ENCODE measurements at regions not wholly inside any gene's neighbourhood (a gene's known extent, or its start where the extent isn't known, plus 50 kb on each side); places are given as distances from the start of the nearest gene placed in this dataset.
"Not testable (repeated sequence)": the region's sequence is repeated elsewhere in the genome, so short reads cannot be mapped to it uniquely, and the experiment has no call there.

DNA sequence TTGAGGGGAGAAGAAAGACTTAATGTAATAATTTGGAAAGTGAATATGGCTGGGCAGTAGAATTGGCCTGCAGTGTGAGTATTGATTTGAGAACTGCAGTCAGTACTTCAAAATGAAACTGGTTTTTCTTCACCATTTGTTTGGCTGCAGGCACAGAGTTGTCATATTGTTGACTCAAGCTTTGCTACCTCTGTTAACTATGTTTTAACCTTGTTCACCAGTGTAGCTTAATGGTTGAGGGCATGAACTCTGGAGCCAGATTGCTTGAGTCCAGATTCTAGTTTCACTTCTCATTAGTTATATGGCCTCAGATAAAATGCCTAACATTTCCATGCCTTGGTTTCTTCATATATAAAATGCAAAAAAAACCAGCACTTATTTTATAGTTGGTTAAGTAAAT, 64.1 kb downstream of the CFAP44 start:
- H3K36me3 ChIP-seq (ENCODE audit: control insufficient read depth in 2 of 3, insufficient read depth in 3 of 3, low read length in 3 of 3) = no peaks in the 10 kb centered on the region
- no peak overlapping the region for H3K27ac ChIP-seq (ENCODE audit: low read depth in 2 of 2, low read length in 2 of 2)
- TF ChIP-seq, protein P1, sequence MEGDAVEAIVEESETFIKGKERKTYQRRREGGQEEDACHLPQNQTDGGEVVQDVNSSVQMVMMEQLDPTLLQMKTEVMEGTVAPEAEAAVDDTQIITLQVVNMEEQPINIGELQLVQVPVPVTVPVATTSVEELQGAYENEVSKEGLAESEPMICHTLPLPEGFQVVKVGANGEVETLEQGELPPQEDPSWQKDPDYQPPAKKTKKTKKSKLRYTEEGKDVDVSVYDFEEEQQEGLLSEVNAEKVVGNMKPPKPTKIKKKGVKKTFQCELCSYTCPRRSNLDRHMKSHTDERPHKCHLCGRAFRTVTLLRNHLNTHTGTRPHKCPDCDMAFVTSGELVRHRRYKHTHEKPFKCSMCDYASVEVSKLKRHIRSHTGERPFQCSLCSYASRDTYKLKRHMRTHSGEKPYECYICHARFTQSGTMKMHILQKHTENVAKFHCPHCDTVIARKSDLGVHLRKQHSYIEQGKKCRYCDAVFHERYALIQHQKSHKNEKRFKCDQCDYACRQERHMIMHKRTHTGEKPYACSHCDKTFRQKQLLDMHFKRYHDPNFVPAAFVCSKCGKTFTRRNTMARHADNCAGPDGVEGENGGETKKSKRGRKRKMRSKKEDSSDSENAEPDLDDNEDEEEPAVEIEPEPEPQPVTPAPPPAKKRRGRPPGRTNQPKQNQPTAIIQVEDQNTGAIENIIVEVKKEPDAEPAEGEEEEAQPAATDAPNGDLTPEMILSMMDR (IDR thresholded peaks at IDR 0.05; ENCODE audit: borderline replicate concordance, extremely low read depth, insufficient read depth) = no peak
- no peaks in the 10 kb centered on the region for H3K4me1 ChIP-seq (ENCODE audit: control insufficient read depth in 2 of 3, insufficient read depth in 2 of 3, low read depth in 1 of 3, low read length in 3 of 3)
- H3K4me3 ChIP-seq (ENCODE audit: low read length in 3 of 3) = no peak overlapping the region
- no peaks in the 10 kb centered on the region for H3K9me3 ChIP-seq (ENCODE audit: control insufficient read depth in 2 of 3, insufficient read depth in 1 of 3, low read length in 3 of 3)
- intact Hi-C loops (cut with DNase I) = no loop called here
- H3K27me3 ChIP-seq (ENCODE audit: control insufficient read depth, insufficient read depth, low read length) = no peaks in the 10 kb centered on the region
- FAIRE-seq (no peak), DNase-seq (no peak)
- H3K9ac ChIP-seq (ENCODE audit: low read length in 3 of 3) = no peak overlapping the region

DNA sequence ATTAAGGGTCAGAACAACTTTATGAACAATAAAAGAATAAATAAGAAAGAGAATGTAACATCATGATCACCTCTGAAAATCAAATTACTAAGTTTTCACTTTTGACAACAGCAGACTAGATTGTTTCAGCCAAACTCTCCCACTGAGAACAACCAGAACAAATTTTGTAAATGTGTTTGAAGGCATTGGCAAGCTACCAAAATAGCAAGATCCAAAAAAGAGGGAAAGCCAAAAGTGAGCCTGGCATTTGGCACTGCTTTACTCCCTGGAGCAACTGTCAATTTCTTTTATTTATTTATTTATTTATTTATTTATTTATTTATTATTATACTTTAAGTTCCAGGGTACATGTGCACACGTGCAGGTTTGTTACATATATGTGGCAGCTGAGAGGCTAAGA, 67.2 kb downstream of the CFAP44 start:
- FAIRE-seq = no peak
- TF ChIP-seq, protein P1 (IDR thresholded peaks at IDR 0.05; ENCODE audit: borderline replicate concordance, extremely low read depth, insufficient read depth) = no peak

DNA sequence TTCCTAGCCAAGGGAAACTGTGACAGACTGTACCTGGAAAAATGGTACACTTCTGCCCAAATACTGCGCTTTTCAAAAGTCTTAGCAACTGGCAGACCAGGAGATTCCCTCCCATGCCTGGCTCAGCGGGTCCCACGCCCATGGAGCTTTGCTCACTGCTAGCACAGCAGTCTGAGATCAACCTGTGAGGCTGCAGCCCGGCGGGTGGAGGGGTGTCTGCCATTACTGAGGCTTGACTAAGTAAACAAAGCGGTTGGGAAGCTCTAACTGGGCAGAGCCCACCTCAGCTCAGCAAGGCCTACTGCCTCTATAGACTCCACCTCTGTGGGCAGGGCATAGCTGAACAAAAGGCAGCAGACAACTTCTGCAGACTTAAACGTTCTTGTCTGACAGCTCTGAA, 74.5 kb downstream of the CFAP44 start:
- H3K4me3 ChIP-seq (ENCODE audit: low read length in 3 of 3); H3K9me3 ChIP-seq (ENCODE audit: control insufficient read depth in 2 of 3, insufficient read depth in 1 of 3, low read length in 3 of 3); H3K36me3 ChIP-seq (ENCODE audit: control insufficient read depth in 2 of 3, insufficient read depth in 3 of 3, low read length in 3 of 3); intact Hi-C loops (cut with DNase I); H3K9ac ChIP-seq (ENCODE audit: low read length in 3 of 3); H3K27ac ChIP-seq (ENCODE audit: low read depth in 2 of 2, low read length in 2 of 2); FAIRE-seq; H3K4me1 ChIP-seq (ENCODE audit: control insufficient read depth in 2 of 3, insufficient read depth in 2 of 3, low read depth in 1 of 3, low read length in 3 of 3); H3K27me3 ChIP-seq (ENCODE audit: control insufficient read depth, insufficient read depth, low read length): not testable (repeated sequence)
- DNase-seq = peak in 4 of 5 donors; percentile 42 to 58 (median 56)

More for the DNA sequence above, 67.2 kb downstream of the CFAP44 start:
- Histone ChIP-seq H3K27ac (ENCODE audit: low read depth in 2 of 2, low read length in 2 of 2) (no peak overlapping the region), H3K9ac (ENCODE audit: low read length in 3 of 3) (no peak overlapping the region), H3K9me3 (ENCODE audit: control insufficient read depth in 2 of 3, insufficient read depth in 1 of 3, low read length in 3 of 3) (no peaks in the 10 kb centered on the region), H3K27me3 (ENCODE audit: control insufficient read depth, insufficient read depth, low read length) (no peaks in the 10 kb centered on the region), H3K4me3 (ENCODE audit: low read length in 3 of 3) (no peak overlapping the region), H3K4me1 (ENCODE audit: control insufficient read depth in 2 of 3, insufficient read depth in 2 of 3, low read depth in 1 of 3, low read length in 3 of 3) (no peaks in the 10 kb centered on the region), H3K36me3 (ENCODE audit: control insufficient read depth in 2 of 3, insufficient read depth in 3 of 3, low read length in 3 of 3) (no peaks in the 10 kb centered on the region)
- intact Hi-C loops (cut with DNase I) = no loop called here
- no peak for DNase-seq

DNA sequence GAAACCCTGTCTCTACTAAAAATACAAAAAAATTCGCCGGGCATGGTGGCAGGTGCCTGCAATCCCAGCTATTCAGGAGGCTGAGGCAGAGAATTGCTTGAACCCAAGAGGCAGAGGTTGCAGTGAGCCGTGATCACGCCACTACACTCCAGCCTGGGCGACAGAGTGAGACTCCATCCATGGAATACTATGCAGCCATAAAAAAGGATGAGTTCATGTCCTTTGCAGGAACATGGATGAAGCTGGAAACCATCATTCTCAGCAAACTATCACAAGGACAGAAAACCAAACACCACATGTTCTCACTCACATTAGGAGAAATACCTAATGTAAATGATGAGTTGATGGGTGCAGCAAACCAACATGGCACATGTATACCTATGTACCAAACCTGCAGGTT, 86.0 kb downstream of the CFAP44 start:
- H3K27me3 ChIP-seq (ENCODE audit: control insufficient read depth, insufficient read depth, low read length); H3K9ac ChIP-seq (ENCODE audit: low read length in 3 of 3); FAIRE-seq; H3K4me1 ChIP-seq (ENCODE audit: control insufficient read depth in 2 of 3, insufficient read depth in 2 of 3, low read depth in 1 of 3, low read length in 3 of 3); intact Hi-C loops (cut with DNase I); H3K27ac ChIP-seq (ENCODE audit: low read depth in 2 of 2, low read length in 2 of 2); H3K36me3 ChIP-seq (ENCODE audit: control insufficient read depth in 2 of 3, insufficient read depth in 3 of 3, low read length in 3 of 3); DNase-seq; H3K4me3 ChIP-seq (ENCODE audit: low read length in 3 of 3); H3K9me3 ChIP-seq (ENCODE audit: control insufficient read depth in 2 of 3, insufficient read depth in 1 of 3, low read length in 3 of 3): not testable (repeated sequence)

DNA sequence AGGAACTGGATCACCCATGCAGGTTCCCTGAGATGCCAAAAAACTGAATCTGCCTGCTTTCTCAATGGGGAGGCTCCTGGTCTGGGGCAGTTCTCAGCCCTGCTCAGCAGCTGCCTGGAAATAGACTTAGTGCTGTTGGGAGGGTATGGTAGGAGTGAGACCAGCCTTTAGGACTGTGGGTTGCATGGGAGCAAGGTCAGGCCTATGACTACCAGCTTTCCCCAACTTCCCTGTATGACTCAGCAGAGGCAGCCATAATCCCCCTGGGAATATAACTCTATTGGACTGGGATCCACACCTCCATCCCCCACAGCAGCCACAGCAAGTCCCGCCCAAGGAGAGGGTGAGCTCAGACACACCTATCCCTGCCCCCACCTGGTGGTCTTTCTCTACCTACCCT, 87.0 kb downstream of the CFAP44 start:
- no peak for FAIRE-seq
- no peak overlapping the region for H3K9ac ChIP-seq (ENCODE audit: low read length in 3 of 3)

More for the DNA sequence above, 87.0 kb downstream of the CFAP44 start:
- Histone ChIP-seq H3K4me1 (ENCODE audit: control insufficient read depth in 2 of 3, insufficient read depth in 2 of 3, low read depth in 1 of 3, low read length in 3 of 3) (no peaks in the 10 kb centered on the region), H3K27ac (ENCODE audit: low read depth in 2 of 2, low read length in 2 of 2) (no peak overlapping the region), H3K36me3 (ENCODE audit: control insufficient read depth in 2 of 3, insufficient read depth in 3 of 3, low read length in 3 of 3) (no peaks in the 10 kb centered on the region), H3K4me3 (ENCODE audit: low read length in 3 of 3) (no peak overlapping the region), H3K9me3 (ENCODE audit: control insufficient read depth in 2 of 3, insufficient read depth in 1 of 3, low read length in 3 of 3) (no peaks in the 10 kb centered on the region), H3K27me3 (ENCODE audit: control insufficient read depth, insufficient read depth, low read length) (no peaks in the 10 kb centered on the region)
- intact Hi-C loops (cut with DNase I) = no loop called here
- no peak for DNase-seq
- TF ChIP-seq, protein P1 (IDR thresholded peaks at IDR 0.05; ENCODE audit: borderline replicate concordance, extremely low read depth, insufficient read depth) = no peak

All from kidney (tissue), 13 donors.